ENCODE measurements at regions not wholly inside any gene's neighbourhood (a gene's known extent, or its start where the extent isn't known, plus 50 kb on each side); places are given as distances from the start of the nearest gene placed in this dataset.

GRCh38 chr3:193130576-193130975 is 110.4 kb upstream of the PLAAT1 start:
- no peak for TF ChIP-seq POLR2AphosphoS5 (IDR thresholded peaks at IDR 0.05)
- no peak for TF ChIP-seq CTCF (IDR thresholded peaks at IDR 0.05)
- no peak for TF ChIP-seq POLR2A (IDR thresholded peaks at IDR 0.05)
- TF ChIP-seq EP300 (IDR thresholded peaks at IDR 0.05) = no peak
- Histone ChIP-seq H3K4me1 (no peaks in the 10 kb centered on the region), H3K27me3 (no peaks in the 10 kb centered on the region), H3K4me3 (no peak overlapping the region), H3K9me3 (no peaks in the 10 kb centered on the region), H3K36me3 (no peaks in the 10 kb centered on the region), H3K27ac (no peak overlapping the region)
- DNase-seq = no peak
- 69 to 88% (median 82%) methylated on average over 4 of the region's 4 CpGs for WGBS, 5 donors
- intact Hi-C loops (cut with DNase I; ENCODE audit: low total_unique reads) = no loop called here

DNA sequence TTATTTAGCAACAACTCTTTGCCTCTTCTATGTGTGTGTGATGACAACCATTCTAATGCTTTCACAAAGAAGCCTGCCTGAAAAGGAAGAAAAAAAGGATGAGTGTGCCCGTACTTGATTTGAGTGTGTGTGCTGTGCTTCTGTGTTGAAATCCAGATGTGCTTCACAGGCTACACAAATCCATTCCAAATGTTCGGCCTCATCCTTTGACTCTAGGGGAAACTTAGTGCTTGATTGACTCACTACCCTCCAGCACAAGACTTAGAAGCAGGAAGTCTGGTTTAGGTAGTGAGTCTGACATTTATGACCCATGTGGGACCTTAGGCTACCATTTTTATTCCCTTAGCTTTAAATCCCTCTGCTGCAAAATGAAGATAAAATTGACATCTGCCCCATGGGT is 108.8 kb upstream of the PLAAT1 start:
- no peaks in the 10 kb centered on the region for H3K9me3 ChIP-seq
- TF ChIP-seq POLR2A (IDR thresholded peaks at IDR 0.05) = no peak
- TF ChIP-seq CTCF (IDR thresholded peaks at IDR 0.05) = no peak
- no peak for TF ChIP-seq EP300 (IDR thresholded peaks at IDR 0.05)
- no peak for TF ChIP-seq POLR2AphosphoS5 (IDR thresholded peaks at IDR 0.05)
- intact Hi-C loops (cut with DNase I; ENCODE audit: low total_unique reads) = no loop called here
- no peaks in the 10 kb centered on the region for H3K36me3 ChIP-seq
- no peaks in the 10 kb centered on the region for H3K4me1 ChIP-seq
- no peaks in the 10 kb centered on the region for H3K27me3 ChIP-seq
- WGBS, 5 donors = 64 to 82% (median 67%) methylated on average over 2 of the region's 2 CpGs
- DNase-seq = no peak
- no peak overlapping the region for H3K4me3 ChIP-seq
- no peak overlapping the region for H3K27ac ChIP-seq

- Histone ChIP-seq H3K9me3 (no peaks in the 10 kb centered on the region), H3K4me3 (no peak overlapping the region), H3K27ac (no peak overlapping the region), H3K36me3 (no peaks in the 10 kb centered on the region), H3K4me1 (no peaks in the 10 kb centered on the region), H3K27me3 (no peaks in the 10 kb centered on the region)
- 57 to 94% (median 74%) methylated on average over 4 of the region's 4 CpGs for WGBS, 5 donors
- intact Hi-C loops (cut with DNase I; ENCODE audit: low total_unique reads) = no loop called here
- no peak for TF ChIP-seq EP300 (IDR thresholded peaks at IDR 0.05)
- TF ChIP-seq CTCF (IDR thresholded peaks at IDR 0.05) = no peak
- no peak for TF ChIP-seq POLR2A (IDR thresholded peaks at IDR 0.05)
- no peak for TF ChIP-seq POLR2AphosphoS5 (IDR thresholded peaks at IDR 0.05)
- peak in 1 of 2 donors; percentile 39 for DNase-seq
Observed at GRCh38 chr3:193132964-193133363, 108.1 kb upstream of the PLAAT1 start.

DNA sequence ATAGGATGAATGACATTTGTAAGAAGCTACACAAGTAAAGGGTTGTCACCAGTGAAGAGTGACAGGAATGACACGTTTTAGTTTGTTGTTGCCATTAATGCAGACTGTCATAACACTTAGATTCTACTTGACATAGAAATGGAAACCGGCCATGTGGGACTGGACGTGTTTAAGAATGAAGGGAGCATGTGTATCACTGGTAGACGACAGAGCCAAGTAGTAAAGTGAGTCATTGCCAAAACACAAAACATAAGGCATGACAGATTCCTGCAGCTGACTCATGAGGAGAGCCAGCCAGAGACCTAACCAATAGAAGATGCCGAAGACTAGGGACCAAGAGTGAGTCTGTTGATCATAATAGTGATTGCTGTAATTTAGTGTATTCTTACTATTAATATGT is 106.2 kb upstream of the PLAAT1 start:
- 49 to 65% (median 53%) methylated on average over 5 of the region's 5 CpGs for WGBS, 5 donors
- Histone ChIP-seq H3K4me1 (no peaks in the 10 kb centered on the region), H3K9me3 (no peaks in the 10 kb centered on the region), H3K36me3 (no peaks in the 10 kb centered on the region), H3K27me3 (no peaks in the 10 kb centered on the region), H3K4me3 (no peak overlapping the region), H3K27ac (no peak overlapping the region)
- DNase-seq = peak in 1 of 2 donors; percentile 36
- intact Hi-C loops (cut with DNase I; ENCODE audit: low total_unique reads) = no loop called here
- TF ChIP-seq POLR2AphosphoS5 (IDR thresholded peaks at IDR 0.05) (no peak), EP300 (IDR thresholded peaks at IDR 0.05) (no peak), CTCF (IDR thresholded peaks at IDR 0.05) (no peak), POLR2A (IDR thresholded peaks at IDR 0.05) (no peak)
